IgD-negative memory B cell (primary cell): ENCODE measurements at regions not wholly inside any gene's neighbourhood (a gene's known extent, or its start where the extent isn't known, plus 50 kb on each side); places are given as distances from the start of the nearest gene placed in this dataset.

Experiments
- H3K27ac Mint-ChIP-seq, 3 donors: one replicate each; pipeline ENCODE4 v1.8.0; 2020 to 2022; ENCODE audit warnings: mild to moderate bottlenecking in 3 of 3, mixed read lengths in 3 of 3, moderate library complexity in 1 of 3
- H3K27me3 Mint-ChIP-seq: one replicate; pipeline ENCODE4 v1.8.0; 2021; ENCODE audit warnings: mixed read lengths
- H3K36me3 Mint-ChIP-seq: one replicate; pipeline ENCODE4 v1.8.0; 2020; ENCODE audit warnings: mild to moderate bottlenecking, mixed read lengths
- H3K4me1 Mint-ChIP-seq, 3 donors: one replicate each; pipeline ENCODE4 v1.8.0; 2020 to 2022; ENCODE audit warnings: mixed read lengths in 3 of 3, mild to moderate bottlenecking in 1 of 3
- H3K4me3 Mint-ChIP-seq, 4 donors: one replicate each; pipeline ENCODE4 v1.8.0; 2020 to 2022; ENCODE audit warnings: mild to moderate bottlenecking in 4 of 4, mixed read lengths in 4 of 4, moderate library complexity in 3 of 4
- H3K9me3 Mint-ChIP-seq, 3 donors: one replicate each; pipeline ENCODE4 v1.8.0; 2020 to 2021; ENCODE audit warnings: mixed read lengths in 3 of 3, mild to moderate bottlenecking in 1 of 3

GRCh38 chr1:169001353-169001752 lies 105.1 kb upstream of the ATP1B1 start:
- Mint-ChIP-seq H3K36me3 (no peaks in the 10 kb centered on the region), H3K9me3 (no peaks in the 10 kb centered on the region), H3K27ac (no peak overlapping the region), H3K27me3 (peaks cover 9% of the 10 kb centered on the region), H3K4me1 (no peaks in the 10 kb centered on the region), H3K4me3 (no peak overlapping the region)

GRCh38 chr1:169003864-169004516 lies 102.5 kb upstream of the ATP1B1 start:
- H3K36me3 Mint-ChIP-seq = no peaks in the 10 kb centered on the region
- no peaks in the 10 kb centered on the region for H3K4me1 Mint-ChIP-seq
- H3K9me3 Mint-ChIP-seq = no peaks in the 10 kb centered on the region
- peak overlapping the region in 1 of 3 donors; percentile 47 for H3K27ac Mint-ChIP-seq
- peaks cover 4% of the 10 kb centered on the region for H3K27me3 Mint-ChIP-seq
- no peak overlapping the region for H3K4me3 Mint-ChIP-seq

GRCh38 chr1:169005776-169006175 lies 100.7 kb upstream of the ATP1B1 start:
- no peaks in the 10 kb centered on the region for H3K4me1 Mint-ChIP-seq
- H3K4me3 Mint-ChIP-seq = no peak overlapping the region
- no peaks in the 10 kb centered on the region for H3K9me3 Mint-ChIP-seq
- no peaks in the 10 kb centered on the region for H3K36me3 Mint-ChIP-seq
- peaks cover 4% of the 10 kb centered on the region for H3K27me3 Mint-ChIP-seq
- H3K27ac Mint-ChIP-seq = no peak overlapping the region

GRCh38 chr1:169009666-169010065 lies 96.8 kb upstream of the ATP1B1 start:
- H3K4me1 Mint-ChIP-seq = no peaks in the 10 kb centered on the region
- H3K36me3 Mint-ChIP-seq = no peaks in the 10 kb centered on the region
- no peaks in the 10 kb centered on the region for H3K9me3 Mint-ChIP-seq
- H3K4me3 Mint-ChIP-seq = no peak overlapping the region
- peaks cover 2% of the 10 kb centered on the region for H3K27me3 Mint-ChIP-seq
- H3K27ac Mint-ChIP-seq = no peak overlapping the region

- Mint-ChIP-seq H3K4me3 (no peak overlapping the region), H3K27me3 (no peaks in the 10 kb centered on the region), H3K9me3 (peaks cover 0 to 1% (median 0%) of the 10 kb centered on the region in 3 donors), H3K4me1 (no peaks in the 10 kb centered on the region), H3K36me3 (peaks cover 1% of the 10 kb centered on the region), H3K27ac (no peak overlapping the region)
These were observed 94.1 kb upstream of the ATP1B1 start for GRCh38 chr1:169012416-169012815.

GRCh38 chr1:169013821-169014220 lies 92.7 kb upstream of the ATP1B1 start:
- H3K27me3 Mint-ChIP-seq = no peaks in the 10 kb centered on the region
- H3K36me3 Mint-ChIP-seq = peaks cover 1% of the 10 kb centered on the region
- no peak overlapping the region for H3K27ac Mint-ChIP-seq
- no peaks in the 10 kb centered on the region for H3K4me1 Mint-ChIP-seq
- H3K4me3 Mint-ChIP-seq = no peak overlapping the region
- peaks cover 0 to 1% (median 0%) of the 10 kb centered on the region in 3 donors for H3K9me3 Mint-ChIP-seq

GRCh38 chr1:169015464-169015863 lies 91.0 kb upstream of the ATP1B1 start:
- no peak overlapping the region for H3K4me3 Mint-ChIP-seq
- H3K27me3 Mint-ChIP-seq = peaks cover 3% of the 10 kb centered on the region
- peaks cover 3% of the 10 kb centered on the region for H3K36me3 Mint-ChIP-seq
- H3K4me1 Mint-ChIP-seq = no peaks in the 10 kb centered on the region
- peaks cover 0 to 1% (median 0%) of the 10 kb centered on the region in 3 donors for H3K9me3 Mint-ChIP-seq
- no peak overlapping the region for H3K27ac Mint-ChIP-seq

- Mint-ChIP-seq H3K9me3 (peaks cover 0 to 1% (median 0%) of the 10 kb centered on the region in 3 donors), H3K36me3 (peaks cover 3% of the 10 kb centered on the region), H3K4me1 (no peaks in the 10 kb centered on the region), H3K27ac (no peak overlapping the region), H3K27me3 (peaks cover 6% of the 10 kb centered on the region), H3K4me3 (no peak overlapping the region)
These were observed 87.7 kb upstream of the ATP1B1 start for GRCh38 chr1:169018751-169019150.

GRCh38 chr1:169019419-169020058 lies 87.0 kb upstream of the ATP1B1 start:
- Mint-ChIP-seq H3K27ac (peak overlapping the region in 2 of 3 donors; percentile 47 to 76), H3K36me3 (peaks cover 3% of the 10 kb centered on the region), H3K9me3 (peaks cover 0 to 1% (median 0%) of the 10 kb centered on the region in 3 donors), H3K27me3 (peaks cover 6% of the 10 kb centered on the region), H3K4me1 (no peaks in the 10 kb centered on the region), H3K4me3 (no peak overlapping the region)

GRCh38 chr1:169020684-169021083 lies 85.8 kb upstream of the ATP1B1 start:
- H3K4me3 Mint-ChIP-seq = no peak overlapping the region
- H3K9me3 Mint-ChIP-seq = peaks cover 0 to 1% (median 0%) of the 10 kb centered on the region in 3 donors
- peaks cover 2% of the 10 kb centered on the region for H3K36me3 Mint-ChIP-seq
- H3K27ac Mint-ChIP-seq = no peak overlapping the region
- no peaks in the 10 kb centered on the region for H3K4me1 Mint-ChIP-seq
- peaks cover 6% of the 10 kb centered on the region for H3K27me3 Mint-ChIP-seq

- Mint-ChIP-seq H3K4me3 (no peak overlapping the region), H3K27me3 (peaks cover 9% of the 10 kb centered on the region), H3K27ac (no peak overlapping the region), H3K9me3 (no peaks in the 10 kb centered on the region), H3K4me1 (no peaks in the 10 kb centered on the region), H3K36me3 (peaks cover 2% of the 10 kb centered on the region)
These were observed 83.8 kb upstream of the ATP1B1 start for GRCh38 chr1:169022648-169023047.

- Mint-ChIP-seq H3K9me3 (no peaks in the 10 kb centered on the region), H3K4me1 (no peaks in the 10 kb centered on the region), H3K4me3 (peak overlapping the region in 1 of 4 donors; percentile 65), H3K27me3 (peaks cover 9% of the 10 kb centered on the region), H3K36me3 (peaks cover 2% of the 10 kb centered on the region), H3K27ac (no peak overlapping the region)
These were observed 82.2 kb upstream of the ATP1B1 start for GRCh38 chr1:169024255-169024654.

- Mint-ChIP-seq H3K4me3 (no peak overlapping the region), H3K36me3 (peaks cover under 1% of the 10 kb centered on the region), H3K4me1 (no peaks in the 10 kb centered on the region), H3K9me3 (no peaks in the 10 kb centered on the region), H3K27ac (no peak overlapping the region), H3K27me3 (peaks cover 8% of the 10 kb centered on the region)
These were observed 81.7 kb upstream of the ATP1B1 start for GRCh38 chr1:169024800-169025271.

- H3K4me1 Mint-ChIP-seq = no peaks in the 10 kb centered on the region
- H3K4me3 Mint-ChIP-seq = no peak overlapping the region
- no peak overlapping the region for H3K27ac Mint-ChIP-seq
- H3K36me3 Mint-ChIP-seq = no peaks in the 10 kb centered on the region
- H3K27me3 Mint-ChIP-seq = peaks cover 6% of the 10 kb centered on the region
- H3K9me3 Mint-ChIP-seq = no peaks in the 10 kb centered on the region
These were observed 81.1 kb upstream of the ATP1B1 start for GRCh38 chr1:169025412-169025811.

GRCh38 chr1:169027607-169028320 lies 78.7 kb upstream of the ATP1B1 start:
- H3K9me3 Mint-ChIP-seq = no peaks in the 10 kb centered on the region
- no peaks in the 10 kb centered on the region for H3K4me1 Mint-ChIP-seq
- H3K4me3 Mint-ChIP-seq = no peak overlapping the region
- peaks cover 3% of the 10 kb centered on the region for H3K27me3 Mint-ChIP-seq
- H3K36me3 Mint-ChIP-seq = no peaks in the 10 kb centered on the region
- H3K27ac Mint-ChIP-seq = no peak overlapping the region
